HepG2 (cell line): ENCODE measurements at regions not wholly inside any gene's neighbourhood (a gene's known extent, or its start where the extent isn't known, plus 50 kb on each side); places are given as distances from the start of the nearest gene placed in this dataset.

ENCODE experiments used
- ATF6 ChIP-seq: sonication (generic); formaldehyde crosslinking; conservative IDR thresholded peaks from 2 replicates; pipeline ENCODE4 v1.4.0; 2020; ENCODE audit warnings: missing genetic modification reagents
- CTCF ChIP-seq: sonication (generic); formaldehyde crosslinking; IDR thresholded peaks from 2 replicates; pipeline ENCODE4 v1.5.0; 2020; ENCODE audit warnings: mild to moderate bottlenecking, missing genetic modification reagents, moderate library complexity
- FOXK2 ChIP-seq: fragments of 450-650 bp; IDR thresholded peaks from 2 replicates; pipeline ENCODE4 v1.6.1; 2016
- ONECUT2 ChIP-seq: sonication (generic); formaldehyde crosslinking; IDR thresholded peaks from 2 replicates; pipeline ENCODE4 v1.4.0; 2020; ENCODE audit warnings: missing genetic modification reagents
- POLR2AphosphoS5 ChIP-seq: IDR thresholded peaks from 2 replicates; pipeline ENCODE4 v1.6.1; 2012; ENCODE audit warnings: low read depth, low read length
- TSC22D2 ChIP-seq: sonication (generic); formaldehyde crosslinking; IDR thresholded peaks from 2 replicates; pipeline ENCODE4 v1.5.1; 2020; ENCODE audit warnings: missing genetic modification reagents, mild to moderate bottlenecking, borderline replicate concordance
- YY1 ChIP-seq: IDR thresholded peaks from 2 replicates; pipeline ENCODE4 v1.6.1; 2011; ENCODE audit warnings: low read length, low read depth, moderate library complexity, mild to moderate bottlenecking; ENCODE audit not compliant: insufficient read depth, insufficient replicate concordance
- ZNF605 ChIP-seq: sonication (generic); formaldehyde crosslinking; IDR thresholded peaks from 2 replicates; pipeline ENCODE4 v1.8.0; 2022; ENCODE audit warnings: mild to moderate bottlenecking, missing genetic modification reagents

GRCh38 chr2:168371273-168372019, 84.6 kb upstream of the CERS6 start:
- TF ChIP-seq YY1 (no peak), TSC22D2 (CRISPR knock-in tag) (no peak), POLR2AphosphoS5 (no peak), CTCF (no peak), ONECUT2 (no peak), FOXK2 (no peak), ATF6 (CRISPR knock-in tag) (no peak), ZNF605 (no peak)
